Mucosa of descending colon (tissue), 3 donors: ENCODE measurements at regions not wholly inside any gene's neighbourhood (a gene's known extent, or its start where the extent isn't known, plus 50 kb on each side); places are given as distances from the start of the nearest gene placed in this dataset.

Source experiments
- ATAC-seq: fragments of 200-7000 bp; cut with Tn5 transposase; one replicate; pipeline ENCODE4 v1.9.1; 2020; ENCODE audit warnings: mild to moderate bottlenecking, moderate library complexity
- DNase-seq, 3 donors: peaks; one replicate each; pipeline ENCODE4 v3.0.0-alpha.2; 2020
- H3K36me3 ChIP-seq: fragments of 200-600 bp; one replicate; pipeline ENCODE4 v1.8.0; 2021; ENCODE audit warnings: low read depth, mild to moderate bottlenecking
- H3K4me1 ChIP-seq: fragments of 200-600 bp; one replicate; pipeline ENCODE4 v1.8.0; 2021; ENCODE audit warnings: low read depth, mild to moderate bottlenecking
- H3K4me3 ChIP-seq: fragments of 200-600 bp; one replicate; pipeline ENCODE4 v1.8.0; 2021; ENCODE audit warnings: mild to moderate bottlenecking
- H3K9me3 ChIP-seq: fragments of 200-600 bp; one replicate; pipeline ENCODE4 v1.8.0; 2021; ENCODE audit warnings: mild to moderate bottlenecking
- intact Hi-C, 2 donors: fragments of 100-400 bp; cut with DNase I in 1 of 2; cut with micrococcal nuclease in 1 of 2; formaldehyde crosslinking; loops; one replicate each; pipeline versions ENCODE4 v1.11.0 to v1.11.1; 2022; cut with DNase I, micrococcal nuclease
- TF ChIP-seq, protein P1 (sequence below): fragments of 200-600 bp; IDR thresholded peaks from one replicate; pipeline ENCODE4 v1.8.0; 2022; ENCODE audit warnings: antibody characterized with exemption, mild to moderate bottlenecking
- donor health status: DM: no; HTN: no; CAD: no; lungs with moderate emphysema.
- donor health status: DM: no; HTN: no; CAD: no.
- donor health status: DM: no; HTN: yes; CAD: no.

DNA sequence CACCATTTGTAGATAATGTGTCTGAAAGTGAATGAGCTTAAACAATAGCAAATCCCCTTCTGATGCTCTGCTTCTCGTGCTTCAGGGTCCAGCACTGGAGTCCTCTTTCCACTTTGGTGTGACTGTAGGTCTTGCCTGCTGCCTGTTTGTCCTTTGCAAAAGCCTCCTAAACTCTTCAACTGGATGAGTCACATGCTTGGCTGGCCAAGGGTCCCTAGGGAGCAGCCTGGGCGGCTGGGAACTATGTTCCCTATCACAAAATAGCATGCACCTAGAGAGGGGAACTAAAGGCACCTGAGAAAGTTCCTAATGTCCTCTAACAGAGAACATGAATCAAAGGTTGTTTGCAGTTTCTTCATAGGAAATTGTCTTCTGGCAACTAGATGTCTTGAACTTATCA, 607.2 kb upstream of the PLXNA2 start:
- Histone ChIP-seq H3K36me3 (no peaks in the 10 kb centered on the region), H3K4me3 (no peak overlapping the region), H3K9me3 (no peaks in the 10 kb centered on the region), H3K4me1 (no peaks in the 10 kb centered on the region)
- TF ChIP-seq, protein P1, sequence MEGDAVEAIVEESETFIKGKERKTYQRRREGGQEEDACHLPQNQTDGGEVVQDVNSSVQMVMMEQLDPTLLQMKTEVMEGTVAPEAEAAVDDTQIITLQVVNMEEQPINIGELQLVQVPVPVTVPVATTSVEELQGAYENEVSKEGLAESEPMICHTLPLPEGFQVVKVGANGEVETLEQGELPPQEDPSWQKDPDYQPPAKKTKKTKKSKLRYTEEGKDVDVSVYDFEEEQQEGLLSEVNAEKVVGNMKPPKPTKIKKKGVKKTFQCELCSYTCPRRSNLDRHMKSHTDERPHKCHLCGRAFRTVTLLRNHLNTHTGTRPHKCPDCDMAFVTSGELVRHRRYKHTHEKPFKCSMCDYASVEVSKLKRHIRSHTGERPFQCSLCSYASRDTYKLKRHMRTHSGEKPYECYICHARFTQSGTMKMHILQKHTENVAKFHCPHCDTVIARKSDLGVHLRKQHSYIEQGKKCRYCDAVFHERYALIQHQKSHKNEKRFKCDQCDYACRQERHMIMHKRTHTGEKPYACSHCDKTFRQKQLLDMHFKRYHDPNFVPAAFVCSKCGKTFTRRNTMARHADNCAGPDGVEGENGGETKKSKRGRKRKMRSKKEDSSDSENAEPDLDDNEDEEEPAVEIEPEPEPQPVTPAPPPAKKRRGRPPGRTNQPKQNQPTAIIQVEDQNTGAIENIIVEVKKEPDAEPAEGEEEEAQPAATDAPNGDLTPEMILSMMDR, result no peak
- ATAC-seq, result no peak
- intact Hi-C loops, result no loop called here
- no peak for DNase-seq

- H3K4me1 ChIP-seq, result no peaks in the 10 kb centered on the region
- TF ChIP-seq, protein P1, result no peak
- H3K9me3 ChIP-seq, result no peaks in the 10 kb centered on the region
- no peaks in the 10 kb centered on the region for H3K36me3 ChIP-seq
- DNase-seq, result no peak
- intact Hi-C loops, result no loop called here
- H3K4me3 ChIP-seq, result no peak overlapping the region
- ATAC-seq, result no peak
Measured at GRCh38 chr1:208852911-208853310, 608.7 kb upstream of the PLXNA2 start.

- DNase-seq, result no peak
- intact Hi-C loops, result no loop called here
- ATAC-seq, result no peak
- Histone ChIP-seq H3K4me3 (no peak overlapping the region), H3K36me3 (no peaks in the 10 kb centered on the region), H3K9me3 (no peaks in the 10 kb centered on the region), H3K4me1 (no peaks in the 10 kb centered on the region)
- TF ChIP-seq, protein P1, result no peak
Measured at GRCh38 chr1:208855403-208855802, 611.2 kb upstream of the PLXNA2 start.

DNA sequence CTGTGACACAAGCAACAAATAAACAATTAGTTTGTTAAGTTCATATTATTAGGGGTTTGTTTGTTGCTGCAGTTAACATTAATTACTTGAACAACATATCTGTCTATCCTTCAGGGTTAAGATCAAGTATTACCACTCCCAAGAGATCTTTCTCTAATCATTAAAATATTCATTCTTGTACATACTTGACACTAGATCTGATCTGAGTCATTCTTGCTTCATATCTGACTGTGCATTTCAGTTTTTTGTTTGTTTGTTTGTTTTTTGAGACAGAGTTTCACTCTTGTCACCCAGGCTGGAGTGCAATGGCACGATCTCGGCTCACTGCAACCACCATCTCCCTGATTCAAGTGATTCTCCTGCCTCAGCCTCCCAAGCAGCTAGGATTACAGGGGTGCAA, 613.3 kb upstream of the PLXNA2 start:
- Histone ChIP-seq H3K36me3 (no peaks in the 10 kb centered on the region), H3K4me1 (no peaks in the 10 kb centered on the region), H3K9me3 (no peaks in the 10 kb centered on the region), H3K4me3 (no peak overlapping the region)
- DNase-seq (no peak), ATAC-seq (no peak)
- intact Hi-C loops, result no loop called here
- TF ChIP-seq, protein P1, result no peak

GRCh38 chr1:208858738-208859137, 614.6 kb upstream of the PLXNA2 start:
- no peaks in the 10 kb centered on the region for H3K36me3 ChIP-seq
- DNase-seq, result no peak
- no peaks in the 10 kb centered on the region for H3K4me1 ChIP-seq
- H3K4me3 ChIP-seq, result no peak overlapping the region
- TF ChIP-seq, protein P1, result no peak
- intact Hi-C loops, result no loop called here
- no peak for ATAC-seq
- H3K9me3 ChIP-seq, result no peaks in the 10 kb centered on the region

GRCh38 chr1:208864366-208864965, 620.3 kb upstream of the PLXNA2 start:
- no peaks in the 10 kb centered on the region for H3K36me3 ChIP-seq
- H3K4me3 ChIP-seq, result no peak overlapping the region
- H3K4me1 ChIP-seq, result no peaks in the 10 kb centered on the region
- intact Hi-C loops, result no loop called here
- TF ChIP-seq, protein P1, result no peak
- no peak for DNase-seq
- no peak for ATAC-seq
- H3K9me3 ChIP-seq, result no peaks in the 10 kb centered on the region
